H1 (cell line): ENCODE measurements at regions not wholly inside any gene's neighbourhood (a gene's known extent, or its start where the extent isn't known, plus 50 kb on each side); places are given as distances from the start of the nearest gene placed in this dataset.
A peak's percentile ranks its signal among the peaks of the same experiment; 100 is the strongest.

Experiments used
- CTCF ChIA-PET: fragments of 300-600 bp; sonication (Branson Sonifier 250); formaldehyde crosslinking; loops from one replicate; lab custom pipeline; 2021; ENCODE audit not compliant: partially characterized antibody; lab: Charles Lee
- POLR2A ChIA-PET: fragments of 300-600 bp; sonication (Branson Sonifier 250); formaldehyde crosslinking; loops from one replicate; lab custom pipeline; 2021; ENCODE audit warnings: inconsistent platforms; ENCODE audit not compliant: partially characterized antibody; lab: Charles Lee
- DNase-seq, 2 experiments: peaks; one replicate each; pipeline versions ENCODE4 v3.0.0 to v3.0.0-alpha.2; 2010 to 2022; ENCODE audit warnings: low spot score in 2 of 2, low read depth in 1 of 2, mixed read lengths in 1 of 2
- FAIRE-seq: peaks from 2 replicates; lab custom pipeline; 2011; peaks lifted over from hg19 to GRCh38; lab: Jason Lieb, UNC
- H2AFZ ChIP-seq: 2 replicates; pipeline ENCODE4 v1.8.1; 2012; ENCODE audit warnings: low read length, inconsistent platforms
- H2AK5ac ChIP-seq: 2 replicates; pipeline ENCODE4 v1.6.1; 2013; ENCODE audit warnings: low read depth, low read length
- H2BK120ac ChIP-seq: replicated peaks from 2 replicates; pipeline ENCODE3; 2013; ENCODE audit warnings: low read depth, low read length, inconsistent platforms
- H2BK12ac ChIP-seq: 2 replicates; pipeline ENCODE4 v1.6.1; 2013; ENCODE audit warnings: low read depth, low read length
- H2BK15ac ChIP-seq: 2 replicates; pipeline ENCODE4 v1.6.1; 2013; ENCODE audit warnings: low read length
- H2BK20ac ChIP-seq: 2 replicates; pipeline ENCODE4 v1.6.1; 2013; ENCODE audit warnings: low read length
- H2BK5ac ChIP-seq: 2 replicates; pipeline ENCODE4 v1.6.1; 2013; ENCODE audit warnings: low read depth, low read length
- H3K14ac ChIP-seq: 2 replicates; pipeline ENCODE4 v1.6.1; 2013; ENCODE audit warnings: inconsistent platforms; ENCODE audit not compliant: insufficient read length
- H3K18ac ChIP-seq: 2 replicates; pipeline ENCODE4 v1.6.1; 2013; ENCODE audit warnings: low read length; ENCODE audit errors: extremely low read depth
- H3K23ac ChIP-seq: 2 replicates; pipeline ENCODE4 v1.6.1; 2013; ENCODE audit warnings: inconsistent platforms; ENCODE audit not compliant: insufficient read length
- H3K23me2 ChIP-seq: 2 replicates; pipeline ENCODE4 v1.6.1; 2013; ENCODE audit warnings: low read depth, low read length
- H3K27ac ChIP-seq: 2 replicates; pipeline ENCODE4 v1.6.1; 2011; ENCODE audit warnings: low read depth, low read length, inconsistent platforms
- H3K27me3 ChIP-seq, 4 experiments: replicated peaks in 1 of 4; 1 replicate in 1 of 4; 2 replicates in 3 of 4; pipeline versions ENCODE4 v1.6.1 to v1.8.1; 2011 to 2013; ENCODE audit warnings: low read length in 3 of 4, mild to moderate bottlenecking in 3 of 4, inconsistent platforms in 2 of 4, mixed read lengths in 2 of 4, moderate library complexity in 1 of 4; ENCODE audit not compliant: control insufficient read depth in 3 of 4, insufficient read depth in 3 of 4; ENCODE audit errors: extremely low read depth in 1 of 4
- H3K36me3 ChIP-seq, 4 experiments: 2 replicates each; pipeline versions ENCODE4 v1.6.1 to v1.8.1; 2011 to 2013; ENCODE audit warnings: mild to moderate bottlenecking in 4 of 4, low read length in 3 of 4, moderate library complexity in 2 of 4, control low read depth in 1 of 4, inconsistent platforms in 1 of 4; ENCODE audit not compliant: insufficient read depth in 4 of 4, control insufficient read depth in 2 of 4
- H3K4ac ChIP-seq: replicated peaks from 2 replicates; pipeline ENCODE3; 2013; ENCODE audit warnings: low read length, low read depth, mixed read lengths, inconsistent platforms; ENCODE audit not compliant: insufficient read length
- H3K4me1 ChIP-seq, 4 experiments: replicated peaks in 1 of 4; 1 replicate in 1 of 4; 2 replicates in 3 of 4; pipeline versions ENCODE4 v1.6.1 to v1.8.1; 2011 to 2013; ENCODE audit warnings: low read length in 3 of 4, inconsistent platforms in 2 of 4, mixed read lengths in 1 of 4; ENCODE audit not compliant: insufficient read depth in 4 of 4, control insufficient read depth in 3 of 4
- H3K4me2 ChIP-seq, 2 experiments: 2 replicates each; pipeline versions ENCODE4 v1.6.1 to v1.8.1; 2011 to 2013; ENCODE audit warnings: low read depth in 2 of 2, low read length in 2 of 2, control low read depth in 1 of 2, inconsistent platforms in 1 of 2, mild to moderate bottlenecking in 1 of 2; ENCODE audit not compliant: insufficient read depth in 1 of 2
- H3K4me3 ChIP-seq, 4 experiments: fragments of 200-600, 300-600 bp in 1 of 4; sonication (generic), shearing (Covaris generic), sonication (Bioruptor Twin) in 1 of 4; 2 replicates each; pipeline versions ENCODE4 v1.5.1 to v1.8.1; 2011 to 2016; ENCODE audit warnings: low read length in 4 of 4, low read depth in 3 of 4, control low read depth in 2 of 4, inconsistent platforms in 2 of 4, mild to moderate bottlenecking in 2 of 4, mixed read lengths in 1 of 4, moderate library complexity in 1 of 4; ENCODE audit not compliant: insufficient read depth in 2 of 4; ENCODE audit errors: extremely low read depth in 1 of 4
- H3K56ac ChIP-seq: replicated peaks from 2 replicates; pipeline ENCODE3; 2013; ENCODE audit warnings: low read depth, mild to moderate bottlenecking, mixed read lengths, low read length, inconsistent platforms; ENCODE audit not compliant: insufficient read length
- H3K79me1 ChIP-seq: 2 replicates; pipeline ENCODE4 v1.6.1; 2013; ENCODE audit warnings: low read depth, low read length, control low read depth
- H3K79me2 ChIP-seq, 2 experiments: 2 replicates each; pipeline versions ENCODE4 v1.6.1 to v1.8.1; 2012 to 2013; ENCODE audit warnings: low read length in 2 of 2, mild to moderate bottlenecking in 2 of 2, inconsistent platforms in 1 of 2; ENCODE audit not compliant: insufficient read depth in 2 of 2, control insufficient read depth in 1 of 2
- H3K9ac ChIP-seq, 4 experiments: replicated peaks in 1 of 4; 1 replicate in 1 of 4; 2 replicates in 3 of 4; pipeline versions ENCODE4 v1.6.1 to v1.8.1; 2011 to 2013; ENCODE audit warnings: low read depth in 3 of 4, low read length in 3 of 4, control low read depth in 2 of 4, mild to moderate bottlenecking in 2 of 4, moderate library complexity in 2 of 4, inconsistent platforms in 1 of 4; ENCODE audit errors: extremely low read depth in 1 of 4
- H3K9me3 ChIP-seq, 2 experiments: 2 replicates each; pipeline versions ENCODE4 v1.6.1 to v1.8.1; 2012 to 2013; ENCODE audit warnings: mild to moderate bottlenecking in 2 of 2, moderate library complexity in 2 of 2, control low read depth in 1 of 2, inconsistent platforms in 1 of 2, low read depth in 1 of 2, low read length in 1 of 2, mixed read lengths in 1 of 2; ENCODE audit not compliant: insufficient read depth in 2 of 2
- H4K20me1 ChIP-seq, 2 experiments: replicated peaks in 1 of 2; 2 replicates each; pipeline versions ENCODE3 to v1.8.1; 2011 to 2013; ENCODE audit warnings: inconsistent platforms in 2 of 2, low read length in 2 of 2, mild to moderate bottlenecking in 1 of 2; ENCODE audit not compliant: insufficient read depth in 2 of 2, control insufficient read depth in 1 of 2
- H4K5ac ChIP-seq: 2 replicates; pipeline ENCODE4 v1.6.1; 2013; ENCODE audit warnings: low read length, low read depth, mixed read lengths, inconsistent platforms; ENCODE audit not compliant: insufficient read length
- H4K8ac ChIP-seq: 2 replicates; pipeline ENCODE4 v1.8.0; 2013; ENCODE audit warnings: mild to moderate bottlenecking, moderate library complexity, low read length, inconsistent platforms; ENCODE audit not compliant: insufficient read depth; ENCODE audit errors: extremely low read depth
- H4K91ac ChIP-seq: replicated peaks from 2 replicates; pipeline ENCODE3; 2013; ENCODE audit warnings: low read length, mixed read lengths, inconsistent platforms; ENCODE audit not compliant: insufficient read length
- BACH1 ChIP-seq: IDR thresholded peaks from 2 replicates; pipeline ENCODE4 v1.6.1; 2012; ENCODE audit warnings: low read length, improper control_type of control experiment
- BCL11A ChIP-seq, 2 experiments: IDR thresholded peaks; one replicate each; pipeline ENCODE4 v1.6.1; 2011; ENCODE audit warnings: low read depth in 2 of 2, low read length in 2 of 2, mild to moderate bottlenecking in 2 of 2
- EP300 ChIP-seq, 2 experiments: IDR thresholded peaks; 1 replicate in 1 of 2; 2 replicates in 1 of 2; pipeline ENCODE4 v1.6.1; 2011 to 2012; ENCODE audit warnings: low read depth in 2 of 2, low read length in 2 of 2, mild to moderate bottlenecking in 2 of 2, borderline replicate concordance in 1 of 2, inconsistent platforms in 1 of 2, moderate library complexity in 1 of 2
- GABPA ChIP-seq: IDR thresholded peaks from 2 replicates; pipeline ENCODE4 v1.6.1; 2011; ENCODE audit warnings: mild to moderate bottlenecking, low read length, moderate library complexity, borderline replicate concordance; ENCODE audit not compliant: insufficient read depth
- HDAC2 ChIP-seq, 2 experiments: fragments of 300-600 bp in 1 of 2; sonication (generic) in 1 of 2; IDR thresholded peaks; 2 replicates each; pipeline ENCODE4 v1.6.1; 2011 to 2012; ENCODE audit warnings: low read depth in 2 of 2, low read length in 2 of 2, mild to moderate bottlenecking in 2 of 2, moderate library complexity in 2 of 2, borderline replicate concordance in 1 of 2, inconsistent platforms in 1 of 2
- JUND ChIP-seq: IDR thresholded peaks from 2 replicates; pipeline ENCODE4 v1.6.1; 2011; ENCODE audit warnings: mild to moderate bottlenecking, improper control_type of control experiment, low read length
- NRF1 ChIP-seq: IDR thresholded peaks from 2 replicates; pipeline ENCODE4 v1.6.1; 2011; ENCODE audit warnings: mild to moderate bottlenecking, low read depth, low read length, improper control_type of control experiment
- RAD21 ChIP-seq, 2 experiments: IDR thresholded peaks in 1 of 2; conservative IDR thresholded peaks in 1 of 2; 2 replicates each; pipeline ENCODE4 v1.6.1; 2011; ENCODE audit warnings: low read depth in 2 of 2, low read length in 2 of 2, improper control_type of control experiment in 1 of 2, inconsistent platforms in 1 of 2, mild to moderate bottlenecking in 1 of 2, moderate library complexity in 1 of 2
- SAP30 ChIP-seq: fragments of 300-600 bp; sonication (generic); IDR thresholded peaks from 2 replicates; pipeline ENCODE4 v1.7.1; 2012; ENCODE audit warnings: low read length, moderate library complexity, mild to moderate bottlenecking, inconsistent platforms; ENCODE audit not compliant: insufficient read depth, insufficient replicate concordance
- SP4 ChIP-seq: IDR thresholded peaks from 2 replicates; pipeline ENCODE4 v1.6.1; 2012; ENCODE audit warnings: low read length, inconsistent platforms
- USF2 ChIP-seq: IDR thresholded peaks from 2 replicates; pipeline ENCODE4 v1.6.1; 2011; ENCODE audit warnings: low read length, improper control_type of control experiment
- WGBS, 2 experiments: shearing (Covaris generic) in 1 of 2; methylation state at CpG; one replicate each; pipeline versions ENCODE4 v1.1.6 to v1.1.7; 2013 to 2015; ENCODE audit warnings: low lambda C conversion rate in 2 of 2, mixed read lengths in 2 of 2, inconsistent platforms in 1 of 2, low coverage in 1 of 2, missing lambda C conversion rate in 1 of 2; ENCODE audit not compliant: insufficient replicate concordance in 2 of 2, insufficient coverage in 1 of 2, insufficient read length in 1 of 2; ENCODE audit errors: extremely low coverage in 1 of 2, missing lambda C conversion rate in 1 of 2; 5-methylcytosine and 5-hydroxymethylcytosine counted together
- TF ChIP-seq, protein P1 (sequence below): IDR thresholded peaks from 2 replicates; pipeline ENCODE4 v1.6.1; 2011; ENCODE audit warnings: low read depth, mild to moderate bottlenecking, low read length; ENCODE audit not compliant: insufficient read depth

- Histone ChIP-seq H2BK12ac (peak overlapping the region; percentile 14; the same call in 1 of the 2 replicates), H4K5ac (no peak overlapping the region), H3K27me3 (no peaks in the 10 kb centered on the region), H3K23ac (no peak overlapping the region), H2BK20ac (no peak overlapping the region), H2AFZ (no peak overlapping the region), H3K23me2 (no peaks in the 10 kb centered on the region), H3K4me3 (no peak overlapping the region), H2BK15ac (no peak overlapping the region), H3K4ac (no peak overlapping the region), H3K79me1 (no peaks in the 10 kb centered on the region), H3K4me2 (no peak overlapping the region), H3K18ac (no peak overlapping the region), H3K9me3 (no peaks in the 10 kb centered on the region), H2BK5ac (no peak overlapping the region), H2BK120ac (no peak overlapping the region), H2AK5ac (no peak overlapping the region), H3K36me3 (no peaks in the 10 kb centered on the region), H4K91ac (no peak overlapping the region), H3K4me1 (peaks cover 2 to 12% (median 6%) of the 10 kb centered on the region in 4 experiments), H3K79me2 (no peaks in the 10 kb centered on the region), H4K20me1 (no peaks in the 10 kb centered on the region), H3K27ac (no peak overlapping the region), H3K56ac (no peak overlapping the region), H3K14ac (no peak overlapping the region), H4K8ac (no peak overlapping the region), H3K9ac (no peak overlapping the region)
- CTCF ChIA-PET, result interaction anchor here (0.9 to 1.4 kb wide), 3 partner anchors 12 to 31 kb away, joined by 3 to 4 read pairs (median 3); no protein-coding TSS in a partner anchor
- DNase-seq (no peak), FAIRE-seq (no peak)
- POLR2A ChIA-PET, result no interaction called here
- WGBS, 2 experiments, result 80% methylated on average over 5 of the region's 5 CpGs; no CpG with 5 or more reads in 1 of the 2 experiments
- TF ChIP-seq NRF1 (no peak), GABPA (no peak), EP300 (IDR thresholded peaks at IDR 0.05; ENCODE audit: borderline replicate concordance in 1 of 2, low read depth in 2 of 2, low read length in 2 of 2) (no peak), SP4 (no peak), JUND (no peak), RAD21 (IDR thresholded peaks at IDR 0.05 in 1 of 2, conservative IDR thresholded peaks at IDR 0.05 in 1 of 2; ENCODE audit: low read depth in 2 of 2, low read length in 2 of 2) (no peak), SAP30 (no peak), BCL11A (IDR thresholded peaks at IDR 0.05; ENCODE audit: low read depth in 2 of 2, low read length in 2 of 2) (no peak), USF2 (no peak), HDAC2 (IDR thresholded peaks at IDR 0.05; ENCODE audit: borderline replicate concordance in 1 of 2, low read depth in 2 of 2, low read length in 2 of 2) (no peak), BACH1 (no peak)
- TF ChIP-seq, protein P1, sequence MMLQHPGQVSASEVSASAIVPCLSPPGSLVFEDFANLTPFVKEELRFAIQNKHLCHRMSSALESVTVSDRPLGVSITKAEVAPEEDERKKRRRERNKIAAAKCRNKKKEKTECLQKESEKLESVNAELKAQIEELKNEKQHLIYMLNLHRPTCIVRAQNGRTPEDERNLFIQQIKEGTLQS, result no peak
These were observed 343.1 kb upstream of the ARGLU1 start for GRCh38 chr13:106911020-106911419.
